ENCODE measurements at regions not wholly inside any gene's neighbourhood (a gene's known extent, or its start where the extent isn't known, plus 50 kb on each side); places are given as distances from the start of the nearest gene placed in this dataset.

- Histone ChIP-seq H3K9me3 (no peaks in the 10 kb centered on the region), H3K4me1 (no peaks in the 10 kb centered on the region), H3K27ac (no peak overlapping the region), H3K36me3 (ENCODE audit: low read depth, missing control alignments) (no peaks in the 10 kb centered on the region), H3K27me3 (no peaks in the 10 kb centered on the region), H3K4me3 (no peak overlapping the region)
- DNase-seq: no peak
- 58 to 67% methylated on average over 8 of the region's 8 CpGs for WGBS, 2 donors
- TF ChIP-seq CTCF (IDR thresholded peaks at IDR 0.05) (no peak), POLR2A (IDR thresholded peaks at IDR 0.05) (no peak)
- intact Hi-C loops (cut with DNase I; ENCODE audit: low total_unique reads): no loop called here
Observed at GRCh38 chr14:62081951-62082350, 319.7 kb downstream of the SNAPC1 start.

- intact Hi-C loops (cut with DNase I; ENCODE audit: low total_unique reads): no loop called here
- H3K4me3 ChIP-seq: no peak overlapping the region
- no peaks in the 10 kb centered on the region for H3K4me1 ChIP-seq
- H3K27me3 ChIP-seq: no peaks in the 10 kb centered on the region
- no peak overlapping the region for H3K27ac ChIP-seq
- no peaks in the 10 kb centered on the region for H3K9me3 ChIP-seq
- DNase-seq: no peak
- TF ChIP-seq CTCF (IDR thresholded peaks at IDR 0.05): no peak
- no peaks in the 10 kb centered on the region for H3K36me3 ChIP-seq (ENCODE audit: low read depth, missing control alignments)
- WGBS, 2 donors: 70 to 87% methylated on average over 6 of the region's 6 CpGs
Observed at GRCh38 chr14:62082779-62083178, 320.6 kb downstream of the SNAPC1 start.

GRCh38 chr14:62084020-62084419, 321.8 kb downstream of the SNAPC1 start:
- Histone ChIP-seq H3K36me3 (ENCODE audit: low read depth, missing control alignments) (no peaks in the 10 kb centered on the region), H3K4me3 (no peak overlapping the region), H3K27ac (no peak overlapping the region), H3K9me3 (no peaks in the 10 kb centered on the region), H3K4me1 (no peaks in the 10 kb centered on the region), H3K27me3 (no peaks in the 10 kb centered on the region)
- no peak for TF ChIP-seq CTCF (IDR thresholded peaks at IDR 0.05)
- no peak for TF ChIP-seq POLR2A (IDR thresholded peaks at IDR 0.05)
- intact Hi-C loops (cut with DNase I; ENCODE audit: low total_unique reads): no loop called here
- WGBS, 2 donors: 94 to 95% methylated on average over 17 of the region's 17 CpGs
- DNase-seq: no peak

- DNase-seq: no peak
- Histone ChIP-seq H3K9me3 (no peaks in the 10 kb centered on the region), H3K4me1 (no peaks in the 10 kb centered on the region), H3K27me3 (no peaks in the 10 kb centered on the region), H3K36me3 (ENCODE audit: low read depth, missing control alignments) (no peaks in the 10 kb centered on the region), H3K27ac (no peak overlapping the region), H3K4me3 (no peak overlapping the region)
- TF ChIP-seq POLR2A (IDR thresholded peaks at IDR 0.05): no peak
- intact Hi-C loops (cut with DNase I; ENCODE audit: low total_unique reads): no loop called here
- 80 to 89% methylated on average over 14 of the region's 14 CpGs for WGBS, 2 donors
Observed at GRCh38 chr14:62087191-62087590, 325.0 kb downstream of the SNAPC1 start.

GRCh38 chr14:62093736-62094135, 331.5 kb downstream of the SNAPC1 start:
- 38 to 53% methylated on average over 1 of the region's 1 CpG for WGBS, 2 donors

More at GRCh38 chr14:62093736-62094135, 331.5 kb downstream of the SNAPC1 start:
- Histone ChIP-seq H3K36me3 (ENCODE audit: low read depth, missing control alignments) (no peaks in the 10 kb centered on the region), H3K27ac (no peak overlapping the region), H3K4me1 (no peaks in the 10 kb centered on the region), H3K4me3 (no peak overlapping the region), H3K9me3 (no peaks in the 10 kb centered on the region), H3K27me3 (no peaks in the 10 kb centered on the region)
- DNase-seq: no peak
- no peak for TF ChIP-seq POLR2A (IDR thresholded peaks at IDR 0.05)
- TF ChIP-seq CTCF (IDR thresholded peaks at IDR 0.05): no peak
- intact Hi-C loops (cut with DNase I; ENCODE audit: low total_unique reads): no loop called here

Data from testis (tissue), 2 donors.